ENCODE measurements at regions not wholly inside any gene's neighbourhood (a gene's known extent, or its start where the extent isn't known, plus 50 kb on each side); places are given as distances from the start of the nearest gene placed in this dataset.

DNA sequence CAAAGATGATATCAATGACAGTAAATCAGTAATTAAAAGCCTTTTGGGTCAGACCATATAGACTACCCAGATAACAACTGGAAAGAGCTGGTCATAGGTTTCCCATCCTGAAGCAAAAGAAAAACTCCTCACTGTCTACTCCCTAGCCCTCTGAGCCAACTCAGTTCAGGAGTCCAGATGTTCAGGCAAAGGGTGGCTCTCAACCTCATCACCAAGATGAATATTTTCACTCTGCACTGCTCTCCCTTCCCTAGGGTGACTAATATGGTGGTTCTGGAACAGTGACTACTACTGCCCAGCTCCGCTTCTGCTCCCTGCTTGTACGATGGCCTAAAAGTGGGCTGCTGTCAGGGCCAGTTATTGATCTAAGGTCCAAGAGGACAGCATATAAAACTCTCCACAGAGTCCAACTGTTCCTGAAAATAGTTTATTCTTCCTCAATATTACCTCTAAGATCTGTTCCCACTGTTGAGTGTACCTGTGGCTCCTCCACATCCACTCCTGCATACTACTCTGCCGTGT lies 263.4 kb upstream of the SLC30A5 start:
- H3K9me3 ChIP-seq (replicated peaks; ENCODE audit: control insufficient read depth, insufficient read depth, low read depth, low read length) = no peaks in the 10 kb centered on the region
- TF ChIP-seq GTF2A2 (tag; IDR thresholded peaks at IDR 0.05) (no peak), ARID1B (IDR thresholded peaks at IDR 0.05) (no peak), DMBX1 (CRISPR knock-in tag; IDR thresholded peaks at IDR 0.05; ENCODE audit: borderline replicate concordance) (no peak), SRSF9 (IDR thresholded peaks at IDR 0.05; ENCODE audit: borderline replicate concordance, low read depth, low read length) (no peak), DDX20 (tag; IDR thresholded peaks at IDR 0.05; ENCODE audit: low read depth) (no peak), RBM39 (optimal IDR thresholded peaks at IDR 0.05; ENCODE audit: low read depth, low read length) (no peak), KAT2B (IDR thresholded peaks at IDR 0.05; ENCODE audit: low read depth, low read length) (no peak), HNRNPH1 (optimal IDR thresholded peaks at IDR 0.05; ENCODE audit: low read depth, low read length) (no peak), ZNF717 (CRISPR knock-in tag; IDR thresholded peaks at IDR 0.05) (no peak), NONO (IDR thresholded peaks at IDR 0.05; ENCODE audit: low read depth in 2 of 2, low read length in 1 of 2) (no peak), KAT7 (CRISPR knock-in tag; IDR thresholded peaks at IDR 0.05; ENCODE audit: borderline replicate concordance) (no peak), ZNF384 (IDR thresholded peaks at IDR 0.05; ENCODE audit: low read depth, low read length) (no peak)
- TF ChIP-seq, protein P1, sequence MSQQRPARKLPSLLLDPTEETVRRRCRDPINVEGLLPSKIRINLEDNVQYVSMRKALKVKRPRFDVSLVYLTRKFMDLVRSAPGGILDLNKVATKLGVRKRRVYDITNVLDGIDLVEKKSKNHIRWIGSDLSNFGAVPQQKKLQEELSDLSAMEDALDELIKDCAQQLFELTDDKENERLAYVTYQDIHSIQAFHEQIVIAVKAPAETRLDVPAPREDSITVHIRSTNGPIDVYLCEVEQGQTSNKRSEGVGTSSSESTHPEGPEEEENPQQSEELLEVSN (IDR thresholded peaks at IDR 0.05; ENCODE audit: borderline replicate concordance in 1 of 2, extremely low read depth in 1 of 2, insufficient read depth in 1 of 2, insufficient read length in 1 of 2, low read depth in 1 of 2, low read length in 1 of 2, poor library complexity in 1 of 2, severe bottlenecking in 1 of 2) = no peak
- TF ChIP-seq, protein P2, sequence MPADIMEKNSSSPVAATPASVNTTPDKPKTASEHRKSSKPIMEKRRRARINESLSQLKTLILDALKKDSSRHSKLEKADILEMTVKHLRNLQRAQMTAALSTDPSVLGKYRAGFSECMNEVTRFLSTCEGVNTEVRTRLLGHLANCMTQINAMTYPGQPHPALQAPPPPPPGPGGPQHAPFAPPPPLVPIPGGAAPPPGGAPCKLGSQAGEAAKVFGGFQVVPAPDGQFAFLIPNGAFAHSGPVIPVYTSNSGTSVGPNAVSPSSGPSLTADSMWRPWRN (IDR thresholded peaks at IDR 0.05; ENCODE audit: low read depth) = no peak
- TF ChIP-seq, protein P3, sequence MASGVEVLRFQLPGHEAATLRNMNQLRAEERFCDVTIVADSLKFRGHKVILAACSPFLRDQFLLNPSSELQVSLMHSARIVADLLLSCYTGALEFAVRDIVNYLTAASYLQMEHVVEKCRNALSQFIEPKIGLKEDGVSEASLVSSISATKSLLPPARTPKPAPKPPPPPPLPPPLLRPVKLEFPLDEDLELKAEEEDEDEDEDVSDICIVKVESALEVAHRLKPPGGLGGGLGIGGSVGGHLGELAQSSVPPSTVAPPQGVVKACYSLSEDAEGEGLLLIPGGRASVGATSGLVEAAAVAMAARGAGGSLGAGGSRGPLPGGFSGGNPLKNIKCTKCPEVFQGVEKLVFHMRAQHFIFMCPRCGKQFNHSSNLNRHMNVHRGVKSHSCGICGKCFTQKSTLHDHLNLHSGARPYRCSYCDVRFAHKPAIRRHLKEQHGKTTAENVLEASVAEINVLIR (CRISPR knock-in tag; IDR thresholded peaks at IDR 0.05) = no peak
- TF ChIP-seq, protein P4, sequence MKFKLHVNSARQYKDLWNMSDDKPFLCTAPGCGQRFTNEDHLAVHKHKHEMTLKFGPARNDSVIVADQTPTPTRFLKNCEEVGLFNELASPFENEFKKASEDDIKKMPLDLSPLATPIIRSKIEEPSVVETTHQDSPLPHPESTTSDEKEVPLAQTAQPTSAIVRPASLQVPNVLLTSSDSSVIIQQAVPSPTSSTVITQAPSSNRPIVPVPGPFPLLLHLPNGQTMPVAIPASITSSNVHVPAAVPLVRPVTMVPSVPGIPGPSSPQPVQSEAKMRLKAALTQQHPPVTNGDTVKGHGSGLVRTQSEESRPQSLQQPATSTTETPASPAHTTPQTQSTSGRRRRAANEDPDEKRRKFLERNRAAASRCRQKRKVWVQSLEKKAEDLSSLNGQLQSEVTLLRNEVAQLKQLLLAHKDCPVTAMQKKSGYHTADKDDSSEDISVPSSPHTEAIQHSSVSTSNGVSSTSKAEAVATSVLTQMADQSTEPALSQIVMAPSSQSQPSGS (CRISPR knock-in tag; IDR thresholded peaks at IDR 0.05) = no peak

More for the DNA sequence above, 263.4 kb upstream of the SLC30A5 start:
- Histone ChIP-seq H3K4me3 (no peak overlapping the region), H3K36me3 (ENCODE audit: control insufficient read depth, insufficient read depth, low read length) (no peaks in the 10 kb centered on the region), H3K9ac (ENCODE audit: insufficient read depth in 1 of 2, low read depth in 2 of 2, low read length in 2 of 2) (no peak overlapping the region), H3K79me2 (ENCODE audit: control insufficient read depth, insufficient read depth, low read length) (no peaks in the 10 kb centered on the region), H4K20me1 (replicated peaks; ENCODE audit: control insufficient read depth, insufficient read depth, low read length) (no peaks in the 10 kb centered on the region), H2AFZ (ENCODE audit: low read depth, low read length) (no peak overlapping the region), H3K4me1 (replicated peaks in 1 of 2; ENCODE audit: control insufficient read depth in 2 of 2, insufficient read depth in 2 of 2, low read length in 2 of 2) (no peaks in the 10 kb centered on the region), H3K9me1 (ENCODE audit: control insufficient read depth, insufficient read depth, low read length) (no peaks in the 10 kb centered on the region), H3K27me3 (ENCODE audit: control insufficient read depth in 2 of 2, insufficient read depth in 2 of 2, low read length in 2 of 2) (peaks cover 0 to 8% of the 10 kb centered on the region in 2 experiments; a peak in 2 of 5 replicates), H3K4me2 (ENCODE audit: insufficient read depth, low read length) (no peak overlapping the region), H3K27ac (ENCODE audit: extremely low read depth, low read depth, low read length) (no peak overlapping the region)
- ChIA-PET CTCF (ENCODE audit: low intra/inter-chr PET ratio) (no interaction called here), POLR2A (no interaction called here)
- FAIRE-seq (peak; percentile 57), DNase-seq (ENCODE audit: extremely low read depth in 1 of 4, low spot score in 3 of 4) (no peak), ATAC-seq (no peak)
- BruUV-seq (replicated peaks) = no TSS peak
- intact Hi-C loops (cut with micrococcal nuclease) = no loop called here
- WGBS (ENCODE audit: insufficient coverage, low coverage, missing lambda C conversion rate) = 0% methylated on average over 3 of the region's 3 CpGs
- in situ Hi-C loops (cut with MboI) = no loop called here

All from K562 (cell line).